GM21786 (cell line): ENCODE measurements at regions not wholly inside any gene's neighbourhood (a gene's known extent, or its start where the extent isn't known, plus 50 kb on each side); places are given as distances from the start of the nearest gene placed in this dataset.

ENCODE experiments used
- ATAC-seq: cut with Tn5 transposase; IDR thresholded peaks from one replicate; pipeline ENCODE4 v1.9.1; 2021; ENCODE audit not compliant: unreplicated experiment

- ATAC-seq = no peak
Observed at GRCh38 chr16:11439790-11440656, 94.8 kb downstream of the RMI2 start.

DNA sequence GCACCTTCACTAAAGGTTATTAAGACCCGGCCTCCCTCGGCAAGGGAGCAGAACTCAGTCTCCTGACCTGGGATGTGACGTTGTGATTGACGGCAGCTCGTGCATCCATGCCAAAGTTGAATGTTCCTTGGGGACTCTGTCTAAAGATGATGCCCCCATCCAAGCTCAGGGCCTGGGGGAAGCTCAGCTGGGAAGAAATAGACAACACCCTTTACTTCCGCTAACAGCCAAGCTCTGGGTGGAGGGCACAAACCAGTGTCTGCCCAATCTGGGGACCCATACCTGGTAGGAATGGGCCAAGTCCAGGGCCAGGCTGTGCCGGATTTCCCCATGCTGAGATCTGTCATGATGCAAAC, 95.4 kb downstream of the RMI2 start:
- ATAC-seq = no peak

- ATAC-seq = no peak
Observed at GRCh38 chr16:11445486-11445885, 100.2 kb downstream of the RMI2 start.

- no peak for ATAC-seq
Observed at GRCh38 chr16:11446566-11447119, 101.4 kb downstream of the RMI2 start.

DNA sequence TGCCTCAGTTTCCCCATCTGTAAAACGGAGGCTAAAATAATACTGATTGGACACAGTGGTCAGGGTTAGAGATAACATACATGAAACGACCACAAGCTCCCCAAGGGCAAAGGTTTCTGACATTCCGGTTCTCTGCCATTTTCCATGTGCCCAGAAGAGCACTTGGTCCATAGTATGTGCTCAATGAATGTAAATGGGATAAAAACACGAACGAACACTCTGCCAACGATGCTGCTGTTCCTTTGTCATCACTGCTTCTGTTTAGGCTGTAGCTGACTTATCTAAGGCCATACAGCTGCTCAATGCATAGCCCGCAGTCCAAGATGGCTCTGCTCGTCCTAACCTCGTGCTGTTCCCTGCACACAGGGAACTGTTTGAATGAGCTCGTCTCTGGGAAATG, 102.0 kb downstream of the RMI2 start:
- no peak for ATAC-seq

GRCh38 chr16:11447836-11448235, 102.6 kb downstream of the RMI2 start:
- ATAC-seq = no peak

DNA sequence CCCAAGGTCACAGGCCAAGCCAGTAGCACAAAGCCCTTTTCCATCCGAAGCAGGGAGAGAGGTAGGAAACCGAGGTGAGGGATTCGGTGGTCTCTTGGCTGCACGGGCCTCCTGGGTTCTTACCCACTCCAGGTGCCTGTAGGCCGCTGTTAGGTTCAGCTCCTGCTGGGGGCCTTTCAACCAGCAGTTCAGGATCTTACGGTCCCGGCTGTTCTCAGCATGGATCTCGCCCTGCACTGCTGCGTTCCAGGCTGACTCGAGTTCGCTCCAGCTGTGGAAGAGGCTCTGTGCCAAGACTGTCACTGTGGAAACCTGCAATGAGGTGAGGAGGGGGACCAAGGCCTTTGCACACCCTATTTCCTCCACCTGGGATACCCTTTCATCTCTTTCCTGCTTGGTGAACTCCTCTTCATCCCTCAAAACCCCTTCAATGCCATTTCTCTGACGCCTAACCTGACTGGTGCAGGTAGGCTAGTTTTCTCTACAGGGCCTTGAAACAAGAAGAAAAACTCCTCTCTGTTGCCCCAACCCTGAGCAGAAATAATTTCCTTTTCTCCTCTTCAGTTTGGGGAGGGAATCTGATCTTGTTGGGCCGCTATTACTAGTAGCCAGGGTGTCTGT, 103.6 kb downstream of the RMI2 start:
- no peak for ATAC-seq

DNA sequence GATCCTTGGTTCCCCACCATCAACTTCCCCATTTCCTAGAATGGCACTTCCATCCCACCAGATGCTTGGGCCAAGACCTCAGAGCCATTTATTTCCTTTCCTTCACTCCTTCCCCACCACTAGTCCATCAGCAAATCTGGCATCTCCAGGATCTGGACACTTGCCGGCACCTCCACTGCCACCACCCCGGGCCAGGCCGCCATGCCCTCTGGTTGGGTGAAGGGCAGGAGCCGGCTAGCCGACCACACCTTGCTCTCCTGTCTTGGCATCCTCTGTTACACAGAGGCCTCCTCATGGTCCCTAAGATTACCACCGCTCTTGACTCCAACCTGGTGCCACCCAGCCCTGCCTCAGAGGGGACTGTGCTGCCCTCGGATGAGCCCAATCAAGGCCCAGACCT, 104.5 kb downstream of the RMI2 start:
- no peak for ATAC-seq

GRCh38 chr16:11450136-11450535, 104.9 kb downstream of the RMI2 start:
- no peak for ATAC-seq

GRCh38 chr16:11452298-11452697, 107.0 kb downstream of the RMI2 start:
- ATAC-seq = no peak

DNA sequence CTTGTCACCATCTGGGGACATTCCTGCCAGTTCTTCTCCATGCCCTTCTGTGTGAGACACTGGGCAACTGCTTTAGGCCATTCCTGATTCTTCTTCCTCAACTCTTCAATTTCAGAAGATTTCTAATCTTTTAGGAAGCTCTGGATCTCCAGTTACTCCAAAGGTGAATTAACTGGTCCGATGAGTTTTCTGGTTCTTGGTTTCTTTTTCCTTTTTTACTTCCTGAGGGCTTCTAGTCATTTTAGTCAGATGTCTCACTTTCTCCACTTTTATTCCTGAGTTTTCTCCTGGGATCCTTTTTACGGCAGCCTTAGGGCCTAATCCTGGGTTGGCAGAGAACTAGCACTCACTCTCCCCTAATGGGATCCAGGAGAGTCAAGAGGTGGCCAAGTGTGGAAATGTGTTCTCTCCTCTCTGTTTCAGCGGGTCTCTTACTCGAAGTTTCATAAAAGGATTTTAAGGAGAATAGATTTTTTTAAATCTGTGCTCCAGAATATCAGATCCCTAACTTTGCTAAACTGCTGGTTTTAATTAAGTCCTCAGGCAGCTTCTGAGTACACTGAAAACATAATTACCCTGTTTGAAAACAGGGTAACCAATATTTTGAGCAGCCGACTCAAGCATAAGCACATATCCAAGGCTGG, 107.6 kb downstream of the RMI2 start:
- ATAC-seq = no peak

DNA sequence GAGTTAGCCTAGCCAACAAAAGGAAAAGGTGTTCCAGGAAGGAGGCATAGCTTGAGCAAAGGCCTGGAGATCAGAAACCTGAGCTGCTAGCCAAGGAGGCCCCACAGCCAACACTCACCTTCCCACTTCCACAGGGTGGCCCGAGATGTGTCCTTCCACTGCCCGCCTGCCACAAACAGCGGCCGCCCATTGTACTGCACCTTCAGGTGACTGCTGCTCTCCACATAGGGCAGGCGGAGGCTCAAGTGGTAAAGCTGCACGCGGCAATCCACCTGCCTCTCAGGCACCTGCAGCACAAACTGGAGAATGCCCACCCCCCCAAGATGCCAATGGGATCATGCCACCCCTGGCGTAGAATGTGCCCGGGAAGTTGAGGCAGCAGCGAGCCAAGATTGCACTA, 111.5 kb downstream of the RMI2 start:
- no peak for ATAC-seq

DNA sequence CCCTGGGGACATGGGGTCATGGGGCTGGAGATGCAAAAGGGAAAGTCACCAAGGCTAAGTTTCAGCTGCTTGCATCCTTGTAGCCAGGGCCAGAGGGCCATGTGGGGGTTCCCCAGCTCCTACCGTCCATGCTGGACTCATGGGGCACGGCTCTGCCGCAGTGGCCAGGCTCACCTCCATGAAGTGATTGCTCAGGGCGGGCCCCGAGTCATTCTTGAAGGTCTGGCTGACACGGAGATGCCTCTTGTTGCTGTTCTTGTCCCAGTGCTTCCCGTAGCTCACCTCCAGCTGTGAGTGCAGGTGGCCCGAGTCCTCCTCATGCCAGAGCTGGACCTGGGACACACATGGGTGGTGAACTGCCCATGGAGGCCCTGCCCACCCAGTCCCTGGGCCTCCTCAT, 114.5 kb downstream of the RMI2 start:
- ATAC-seq = no peak

- no peak for ATAC-seq
Observed at GRCh38 chr16:11460820-11461594, 115.7 kb downstream of the RMI2 start.

DNA sequence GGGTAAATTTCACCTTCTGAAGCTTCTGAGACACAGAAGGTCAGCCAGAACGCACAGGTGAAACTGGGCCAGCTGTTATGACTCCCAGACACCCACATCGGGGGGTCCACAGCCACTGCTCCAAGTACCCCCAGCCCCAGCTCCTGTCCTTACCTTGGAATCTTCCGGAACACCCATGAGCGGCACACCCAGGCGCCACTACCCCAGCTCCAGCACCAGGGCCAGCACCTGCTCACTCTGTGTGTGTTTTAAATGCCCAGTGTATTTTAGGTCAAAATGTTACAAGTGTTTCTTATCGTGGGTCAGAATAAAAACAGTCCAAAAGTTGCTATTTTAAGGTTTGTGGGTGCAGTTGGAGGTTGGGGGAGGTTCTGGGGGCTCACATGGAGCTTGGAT, 116.3 kb downstream of the RMI2 start:
- ATAC-seq = no peak

DNA sequence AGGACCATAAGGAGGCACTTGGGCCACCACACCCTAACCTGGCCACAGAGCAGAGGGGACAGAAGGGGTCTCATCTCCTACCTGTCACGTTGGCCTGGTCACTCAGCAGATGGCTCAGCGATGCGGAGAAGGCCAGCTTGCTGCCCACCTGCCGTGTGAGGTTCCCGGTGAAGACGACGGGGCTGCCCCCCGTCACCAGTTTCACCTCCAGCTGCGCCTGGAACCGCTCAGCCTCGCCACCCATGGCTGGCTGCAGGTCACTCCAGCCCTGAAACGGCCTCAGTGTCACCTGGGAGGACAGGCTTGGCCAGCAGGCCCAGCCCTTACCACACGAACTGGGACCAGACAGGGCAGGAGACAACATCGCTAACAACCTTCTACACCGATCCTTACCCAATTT, 116.8 kb downstream of the RMI2 start:
- no peak for ATAC-seq

DNA sequence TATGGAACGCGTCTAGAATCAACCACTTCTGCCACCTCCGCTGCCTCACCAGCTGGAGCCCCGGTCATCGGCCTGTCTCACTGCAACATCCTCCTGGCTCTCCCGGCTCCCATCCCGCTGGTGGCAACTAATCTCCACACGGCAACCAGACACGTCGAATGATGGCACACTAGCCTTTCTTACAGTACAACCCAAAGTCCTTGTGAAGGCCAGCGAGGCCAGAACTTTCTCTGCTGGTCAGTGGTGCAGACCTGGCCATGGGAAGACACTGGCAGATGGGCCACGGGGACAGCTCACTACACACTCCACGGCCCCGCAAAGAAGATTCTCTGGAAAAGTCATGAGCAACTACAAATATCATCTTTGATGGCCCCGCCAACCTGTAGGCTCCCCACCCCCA, 117.6 kb downstream of the RMI2 start:
- ATAC-seq = no peak

DNA sequence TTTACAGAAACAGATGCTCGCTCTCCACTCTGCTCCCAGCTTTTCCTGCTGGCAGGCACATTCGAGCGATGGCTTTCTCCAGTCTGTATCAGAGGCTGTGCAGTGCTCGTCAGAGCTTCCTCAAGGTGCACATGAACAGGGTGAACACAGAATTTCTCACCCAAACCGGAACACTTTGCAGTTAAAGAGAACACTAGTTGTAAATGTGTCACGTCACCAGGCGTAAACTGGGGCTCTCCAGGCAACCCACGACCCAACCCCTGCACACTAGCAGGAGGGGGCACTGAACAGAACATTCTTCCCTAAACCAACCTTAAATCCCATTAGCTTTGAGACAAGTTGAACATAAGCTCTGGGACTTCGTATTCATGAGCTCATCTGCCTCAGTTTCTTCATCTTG, 119.0 kb downstream of the RMI2 start:
- ATAC-seq = no peak

DNA sequence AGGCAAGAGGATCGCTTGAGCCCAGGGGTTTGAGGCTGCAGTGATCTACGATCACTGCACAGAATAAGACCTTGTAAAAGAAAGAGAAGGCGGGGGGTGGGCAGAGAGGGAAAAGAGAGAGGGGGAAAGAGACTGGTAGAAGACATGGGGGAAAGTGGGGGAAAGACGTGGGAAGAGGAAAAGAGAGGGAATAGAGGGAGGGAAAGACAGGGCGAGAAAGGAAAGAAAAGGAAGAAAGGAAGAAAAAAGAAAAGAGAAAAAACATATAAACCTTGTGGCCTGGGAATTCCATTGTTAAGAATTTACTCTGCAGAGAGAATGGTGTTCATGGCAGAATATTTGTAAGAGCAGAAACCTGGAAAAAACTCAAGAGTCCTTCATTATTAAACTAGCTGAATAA, 120.4 kb downstream of the RMI2 start:
- ATAC-seq = no peak

DNA sequence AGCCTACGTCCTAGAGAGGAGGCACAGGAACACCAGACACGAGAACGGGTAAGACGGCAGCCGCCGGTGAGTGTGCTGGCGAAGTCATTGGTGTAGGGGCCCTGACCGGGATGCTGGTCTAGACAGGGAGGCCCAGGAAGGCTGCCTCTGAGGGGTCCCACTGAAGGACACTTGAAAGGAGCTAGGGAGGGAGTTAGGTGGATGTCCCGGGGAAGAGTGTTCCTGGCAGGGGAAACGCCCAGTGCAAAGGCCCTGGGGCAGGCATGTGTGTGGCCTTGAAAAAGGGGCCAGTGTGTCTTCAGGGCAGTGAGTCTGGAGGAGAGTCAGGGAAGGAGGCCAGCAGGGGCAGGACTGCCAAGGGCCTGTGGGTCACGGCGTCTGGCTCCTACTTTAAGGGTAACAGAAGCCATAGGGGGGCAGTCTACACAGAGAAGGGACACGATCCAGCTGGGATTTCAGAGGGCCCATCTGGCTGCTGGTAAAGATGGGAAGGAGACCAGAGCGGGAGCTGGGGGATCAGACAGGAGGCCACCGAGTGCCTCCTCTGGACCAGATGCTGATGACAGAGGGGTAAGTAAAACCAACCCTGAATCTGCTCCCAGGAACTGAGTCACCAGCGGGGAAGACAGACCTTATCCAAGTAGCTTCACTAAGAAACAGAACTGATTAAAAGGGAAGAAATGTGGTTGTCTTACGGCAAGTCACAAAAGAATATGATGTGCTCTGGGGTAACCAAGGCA, 115.9 kb downstream of the LITAF start:
- ATAC-seq = no peak

GRCh38 chr16:11471548-11471947, 115.2 kb downstream of the LITAF start:
- ATAC-seq = no peak
